ENCODE measurements at regions not wholly inside any gene's neighbourhood (a gene's known extent, or its start where the extent isn't known, plus 50 kb on each side); places are given as distances from the start of the nearest gene placed in this dataset.

DNA sequence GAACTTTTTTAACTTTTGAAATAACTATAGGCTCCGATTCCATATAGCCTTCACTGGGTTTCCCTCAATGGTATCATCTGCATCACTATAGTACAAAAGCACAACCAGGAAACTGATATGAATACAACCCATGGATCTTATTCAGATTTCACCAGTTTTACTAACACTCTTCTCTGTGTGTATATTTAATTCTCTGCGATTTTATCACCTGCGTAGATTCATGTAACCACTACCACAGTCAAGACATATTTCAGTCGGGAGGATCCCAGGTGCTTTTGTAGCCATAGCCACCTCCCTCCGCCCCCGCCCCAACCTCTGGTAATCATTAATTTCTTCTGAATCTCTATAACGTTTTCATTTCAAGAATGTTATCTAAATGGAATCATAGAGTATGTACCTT is 82.8 kb upstream of the C7orf33 start:
- no peak for TF ChIP-seq POLR2AphosphoS5 (IDR thresholded peaks at IDR 0.05; ENCODE audit: low read depth, low read length)
- no peak for TF ChIP-seq POLR2A (IDR thresholded peaks at IDR 0.05; ENCODE audit: low read depth, low read length)
